PFSK-1 (cell line): ENCODE measurements at regions not wholly inside any gene's neighbourhood (a gene's known extent, or its start where the extent isn't known, plus 50 kb on each side); places are given as distances from the start of the nearest gene placed in this dataset.

Experiments used
- FOXP2 ChIP-seq: optimal IDR thresholded peaks from 2 replicates; pipeline ENCODE3; 2011; ENCODE audit warnings: borderline replicate concordance, control low read depth, inconsistent platforms; ENCODE audit not compliant: insufficient read depth; ENCODE audit errors: extremely low read length, extremely low read depth
- POLR2AphosphoS5 ChIP-seq: IDR thresholded peaks from 2 replicates; pipeline ENCODE4 v1.6.1; 2012; ENCODE audit warnings: low read depth, mild to moderate bottlenecking, control low read depth, low read length, moderate library complexity
- REST ChIP-seq, 2 experiments: IDR thresholded peaks; 2 replicates each; pipeline versions ENCODE4 v1.6.1 to v1.8.0; 2011 to 2012; ENCODE audit warnings: low read depth in 2 of 2, low read length in 2 of 2, control low read depth in 1 of 2, inconsistent platforms in 1 of 2, mild to moderate bottlenecking in 1 of 2, moderate library complexity in 1 of 2; ENCODE audit not compliant: insufficient read depth in 1 of 2
- SIN3A ChIP-seq: IDR thresholded peaks from 2 replicates; pipeline ENCODE4 v1.6.1; 2012; ENCODE audit warnings: mild to moderate bottlenecking, low read length, moderate library complexity, borderline replicate concordance; ENCODE audit not compliant: insufficient read depth
- TAF1 ChIP-seq: IDR thresholded peaks from 2 replicates; pipeline ENCODE4 v1.6.1; 2012; ENCODE audit warnings: low read length, control low read depth, borderline replicate concordance; ENCODE audit not compliant: insufficient read depth

GRCh38 chr3:148600440-148600839 is 97.3 kb upstream of the AGTR1 start:
- TF ChIP-seq FOXP2 (no peak), SIN3A (no peak), TAF1 (no peak), REST (IDR thresholded peaks at IDR 0.05; ENCODE audit: insufficient read depth in 1 of 2, low read depth in 2 of 2, low read length in 2 of 2) (no peak), POLR2AphosphoS5 (no peak)

DNA sequence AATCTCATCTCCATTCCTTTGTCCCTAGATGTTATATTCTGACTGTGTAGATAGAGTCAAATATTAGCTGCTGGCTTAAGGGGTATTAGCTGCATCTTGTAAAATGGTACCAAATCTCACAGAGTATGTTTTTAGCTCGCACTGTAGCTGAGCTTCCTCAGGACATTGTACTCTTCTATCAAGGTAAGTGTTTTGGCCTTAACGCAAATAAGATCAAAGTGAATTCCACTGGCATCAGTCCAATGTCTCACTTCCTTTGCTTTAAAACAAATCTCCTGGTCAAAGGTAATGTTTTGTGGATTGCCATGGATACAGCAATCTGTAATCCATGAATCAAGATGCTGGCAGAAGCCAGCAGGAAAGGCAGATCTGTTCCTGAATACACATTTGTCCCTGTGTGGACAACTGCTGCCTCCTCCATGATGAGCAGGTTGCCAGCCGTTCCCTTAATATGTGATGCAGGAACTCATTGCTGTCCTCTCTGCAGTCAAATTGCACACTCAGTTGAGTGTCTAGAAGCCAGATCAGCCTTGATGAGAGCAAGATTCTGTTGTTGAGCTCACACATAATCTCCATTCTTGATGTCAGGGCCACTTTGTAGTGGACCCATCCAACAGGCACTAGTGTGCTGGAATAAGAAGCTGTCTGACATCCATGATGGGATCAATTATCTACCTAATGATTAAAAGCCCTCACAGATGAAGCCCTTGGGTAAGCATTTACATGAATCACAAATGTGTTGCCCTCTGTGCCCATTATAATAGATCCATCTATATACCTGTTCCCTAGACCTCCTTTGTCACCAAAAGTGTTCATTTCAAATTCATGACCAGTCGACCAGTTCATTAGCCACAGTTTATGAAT is 96.6 kb upstream of the AGTR1 start:
- no peak for TF ChIP-seq TAF1
- no peak for TF ChIP-seq REST (IDR thresholded peaks at IDR 0.05; ENCODE audit: insufficient read depth in 1 of 2, low read depth in 2 of 2, low read length in 2 of 2)
- TF ChIP-seq FOXP2: no peak
- TF ChIP-seq SIN3A: no peak
- TF ChIP-seq POLR2AphosphoS5: no peak

DNA sequence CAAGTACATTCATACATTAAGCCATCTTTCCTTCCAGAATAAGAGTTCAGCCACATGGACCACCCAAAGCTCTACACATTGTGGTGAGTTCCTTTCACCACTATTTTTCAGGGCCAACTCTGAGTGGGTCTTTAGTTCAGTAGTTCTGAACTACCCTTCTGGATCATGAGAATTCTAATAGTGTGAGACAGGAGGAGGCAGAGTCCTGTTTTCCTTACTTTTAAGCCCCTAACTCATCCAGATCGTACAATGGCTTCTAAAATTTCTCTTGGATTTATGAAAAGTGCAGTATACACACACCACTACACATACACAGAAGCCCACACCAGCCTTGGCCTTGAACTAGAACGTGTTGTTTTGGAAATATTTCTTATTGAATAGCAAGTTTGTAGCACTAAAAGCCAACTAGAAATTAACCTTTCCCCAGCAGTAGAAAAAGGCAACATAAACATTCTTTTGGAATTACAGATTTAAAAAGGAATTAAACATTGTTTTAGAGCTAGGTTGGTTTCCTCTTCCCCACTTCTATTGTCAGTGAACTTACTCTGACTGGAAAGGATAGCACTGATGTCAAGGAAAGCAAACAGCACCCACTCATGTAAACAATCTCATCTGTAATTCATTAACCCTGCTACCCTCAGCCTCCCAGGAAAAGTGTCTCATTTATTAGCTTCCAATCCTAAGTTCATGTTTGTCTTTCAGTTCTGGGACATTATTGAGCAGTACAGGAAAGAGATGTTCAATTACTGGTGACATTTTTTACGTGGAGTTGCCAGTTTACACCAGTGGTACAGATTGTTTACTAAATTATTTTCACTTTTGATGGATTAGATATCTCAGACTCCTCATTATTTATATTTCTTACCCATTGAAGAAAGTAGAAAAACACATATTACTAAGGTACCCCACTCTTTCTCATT is 95.7 kb upstream of the AGTR1 start:
- TF ChIP-seq REST (IDR thresholded peaks at IDR 0.05; ENCODE audit: insufficient read depth in 1 of 2, low read depth in 2 of 2, low read length in 2 of 2): no peak
- TF ChIP-seq TAF1: no peak
- TF ChIP-seq FOXP2: no peak
- no peak for TF ChIP-seq POLR2AphosphoS5
- no peak for TF ChIP-seq SIN3A

GRCh38 chr3:148604270-148605085 is 93.2 kb upstream of the AGTR1 start:
- TF ChIP-seq FOXP2: no peak
- no peak for TF ChIP-seq SIN3A
- TF ChIP-seq TAF1: no peak
- TF ChIP-seq REST (IDR thresholded peaks at IDR 0.05; ENCODE audit: insufficient read depth in 1 of 2, low read depth in 2 of 2, low read length in 2 of 2): no peak
